ENCODE measurements at regions not wholly inside any gene's neighbourhood (a gene's known extent, or its start where the extent isn't known, plus 50 kb on each side); places are given as distances from the start of the nearest gene placed in this dataset.

- H3K4me3 ChIP-seq, result no peak overlapping the region
- TF ChIP-seq EZH2 (IDR thresholded peaks at IDR 0.05) (no peak), FOXP2 (optimal IDR thresholded peaks at IDR 0.05; ENCODE audit: control extremely low read depth, extremely low read length, insufficient read depth) (no peak), POLR2AphosphoS5 (IDR thresholded peaks at IDR 0.05; ENCODE audit: borderline replicate concordance, low read depth, low read length) (no peak)
- no peak overlapping the region for H3K9ac ChIP-seq (ENCODE audit: insufficient read length)
- H3K36me3 ChIP-seq (ENCODE audit: insufficient read depth, low read length), result no peaks in the 10 kb centered on the region
- no peak overlapping the region for H3K27ac ChIP-seq
- DNase-seq (ENCODE audit: low read depth, low spot score), result no peak
- no peaks in the 10 kb centered on the region for H3K9me3 ChIP-seq (ENCODE audit: low read depth, low read length)
Observed at GRCh38 chr22:47933226-47933625, 1170.8 kb downstream of the TBC1D22A start.

- no peaks in the 10 kb centered on the region for H3K36me3 ChIP-seq (ENCODE audit: insufficient read depth, low read length)
- no peak overlapping the region for H3K4me3 ChIP-seq
- TF ChIP-seq EZH2 (IDR thresholded peaks at IDR 0.05), result no peak
- no peak for TF ChIP-seq POLR2AphosphoS5 (IDR thresholded peaks at IDR 0.05; ENCODE audit: borderline replicate concordance, low read depth, low read length)
- TF ChIP-seq FOXP2 (optimal IDR thresholded peaks at IDR 0.05; ENCODE audit: control extremely low read depth, extremely low read length, insufficient read depth), result no peak
- H3K9me3 ChIP-seq (ENCODE audit: low read depth, low read length), result no peaks in the 10 kb centered on the region
- DNase-seq (ENCODE audit: low read depth, low spot score), result no peak
- no peak overlapping the region for H3K9ac ChIP-seq (ENCODE audit: insufficient read length)
- H3K27ac ChIP-seq, result no peak overlapping the region
Observed at GRCh38 chr22:47929646-47930185, 1167.3 kb downstream of the TBC1D22A start.

- H3K9ac ChIP-seq (ENCODE audit: insufficient read length), result no peak overlapping the region
- H3K9me3 ChIP-seq (ENCODE audit: low read depth, low read length), result no peaks in the 10 kb centered on the region
- no peak for DNase-seq (ENCODE audit: low read depth, low spot score)
- H3K4me3 ChIP-seq, result no peak overlapping the region
- H3K36me3 ChIP-seq (ENCODE audit: insufficient read depth, low read length), result no peaks in the 10 kb centered on the region
- TF ChIP-seq EZH2 (IDR thresholded peaks at IDR 0.05) (no peak), POLR2AphosphoS5 (IDR thresholded peaks at IDR 0.05; ENCODE audit: borderline replicate concordance, low read depth, low read length) (no peak), FOXP2 (optimal IDR thresholded peaks at IDR 0.05; ENCODE audit: control extremely low read depth, extremely low read length, insufficient read depth) (no peak)
- H3K27ac ChIP-seq, result no peak overlapping the region
Observed at GRCh38 chr22:47929073-47929472, 1166.6 kb downstream of the TBC1D22A start.

- TF ChIP-seq POLR2AphosphoS5 (IDR thresholded peaks at IDR 0.05; ENCODE audit: borderline replicate concordance, low read depth, low read length) (no peak), EZH2 (IDR thresholded peaks at IDR 0.05) (no peak)
- Histone ChIP-seq H3K9ac (ENCODE audit: insufficient read length) (no peak overlapping the region), H3K4me3 (no peak overlapping the region), H3K36me3 (ENCODE audit: insufficient read depth, low read length) (no peaks in the 10 kb centered on the region), H3K9me3 (ENCODE audit: low read depth, low read length) (no peaks in the 10 kb centered on the region), H3K27ac (no peak overlapping the region)
- no peak for DNase-seq (ENCODE audit: low read depth, low spot score)
Observed at GRCh38 chr22:47928631-47929030, 1166.2 kb downstream of the TBC1D22A start.

- Histone ChIP-seq H3K9ac (ENCODE audit: insufficient read length) (no peak overlapping the region), H3K9me3 (ENCODE audit: low read depth, low read length) (no peaks in the 10 kb centered on the region), H3K4me3 (no peak overlapping the region), H3K36me3 (ENCODE audit: insufficient read depth, low read length) (no peaks in the 10 kb centered on the region), H3K27ac (no peak overlapping the region)
- TF ChIP-seq EZH2 (IDR thresholded peaks at IDR 0.05), result no peak
- TF ChIP-seq FOXP2 (optimal IDR thresholded peaks at IDR 0.05; ENCODE audit: control extremely low read depth, extremely low read length, insufficient read depth), result no peak
- TF ChIP-seq POLR2AphosphoS5 (IDR thresholded peaks at IDR 0.05; ENCODE audit: borderline replicate concordance, low read depth, low read length), result no peak
- no peak for DNase-seq (ENCODE audit: low read depth, low spot score)
Observed at GRCh38 chr22:47927648-47928210, 1165.3 kb downstream of the TBC1D22A start.

- Histone ChIP-seq H3K36me3 (ENCODE audit: insufficient read depth, low read length) (no peaks in the 10 kb centered on the region), H3K9ac (ENCODE audit: insufficient read length) (no peak overlapping the region), H3K27ac (no peak overlapping the region), H3K9me3 (ENCODE audit: low read depth, low read length) (no peaks in the 10 kb centered on the region), H3K4me3 (no peak overlapping the region)
- DNase-seq (ENCODE audit: low read depth, low spot score), result no peak
- TF ChIP-seq POLR2AphosphoS5 (IDR thresholded peaks at IDR 0.05; ENCODE audit: borderline replicate concordance, low read depth, low read length) (no peak), FOXP2 (optimal IDR thresholded peaks at IDR 0.05; ENCODE audit: control extremely low read depth, extremely low read length, insufficient read depth) (no peak), EZH2 (IDR thresholded peaks at IDR 0.05) (no peak)
Observed at GRCh38 chr22:47923011-47923427, 1160.6 kb downstream of the TBC1D22A start.

- no peak for TF ChIP-seq POLR2AphosphoS5 (IDR thresholded peaks at IDR 0.05; ENCODE audit: borderline replicate concordance, low read depth, low read length)
- TF ChIP-seq FOXP2 (optimal IDR thresholded peaks at IDR 0.05; ENCODE audit: control extremely low read depth, extremely low read length, insufficient read depth), result no peak
- TF ChIP-seq EZH2 (IDR thresholded peaks at IDR 0.05), result no peak
- no peak overlapping the region for H3K27ac ChIP-seq
- H3K4me3 ChIP-seq, result no peak overlapping the region
- no peak overlapping the region for H3K9ac ChIP-seq (ENCODE audit: insufficient read length)
- no peaks in the 10 kb centered on the region for H3K9me3 ChIP-seq (ENCODE audit: low read depth, low read length)
- no peaks in the 10 kb centered on the region for H3K36me3 ChIP-seq (ENCODE audit: insufficient read depth, low read length)
- DNase-seq (ENCODE audit: low read depth, low spot score), result no peak
Observed at GRCh38 chr22:47921906-47922305, 1159.5 kb downstream of the TBC1D22A start.

GRCh38 chr22:47920380-47920959, 1158.0 kb downstream of the TBC1D22A start:
- Histone ChIP-seq H3K9me3 (ENCODE audit: low read depth, low read length) (no peaks in the 10 kb centered on the region), H3K9ac (ENCODE audit: insufficient read length) (no peak overlapping the region), H3K4me3 (no peak overlapping the region), H3K27ac (no peak overlapping the region), H3K36me3 (ENCODE audit: insufficient read depth, low read length) (no peaks in the 10 kb centered on the region)
- TF ChIP-seq EZH2 (IDR thresholded peaks at IDR 0.05) (no peak), POLR2AphosphoS5 (IDR thresholded peaks at IDR 0.05; ENCODE audit: borderline replicate concordance, low read depth, low read length) (no peak), FOXP2 (optimal IDR thresholded peaks at IDR 0.05; ENCODE audit: control extremely low read depth, extremely low read length, insufficient read depth) (no peak)
- DNase-seq (ENCODE audit: low read depth, low spot score), result no peak
